ENCODE measurements at regions not wholly inside any gene's neighbourhood (a gene's known extent, or its start where the extent isn't known, plus 50 kb on each side); places are given as distances from the start of the nearest gene placed in this dataset.

DNA sequence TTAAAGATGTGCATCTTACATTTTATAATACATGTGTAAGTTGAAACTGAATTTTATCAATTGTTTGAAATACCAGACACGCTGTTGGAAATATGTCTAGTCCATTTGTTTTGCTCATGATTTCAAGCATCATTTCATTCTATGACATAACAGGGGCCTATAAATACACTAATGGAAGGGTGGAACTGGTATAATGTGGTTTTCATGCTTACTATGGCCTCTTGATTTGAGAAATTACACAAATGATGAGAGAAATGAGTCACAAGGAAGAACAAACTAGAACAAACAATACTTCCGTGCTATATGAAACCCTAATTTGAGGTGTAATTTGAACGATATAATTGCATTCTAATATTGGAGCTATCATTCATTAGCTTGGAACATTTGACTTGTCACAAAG, 663.4 kb downstream of the SLC16A7 start:
- Histone ChIP-seq H3K9me3 (ENCODE audit: control insufficient read depth in 2 of 2, low read length in 2 of 2) (no peaks in the 10 kb centered on the region), H3K27me3 (ENCODE audit: control insufficient read depth in 1 of 2, insufficient read depth in 2 of 2, low read length in 2 of 2) (no peaks in the 10 kb centered on the region), H3K27ac (ENCODE audit: low read length) (no peak overlapping the region), H3K4me1 (ENCODE audit: control insufficient read depth, insufficient read depth, low read length) (no peaks in the 10 kb centered on the region), H3K9ac (ENCODE audit: low read length in 2 of 2) (no peak overlapping the region), H3K4me3 (ENCODE audit: low read length in 2 of 2) (no peak overlapping the region), H3K36me3 (ENCODE audit: control insufficient read depth in 2 of 2, insufficient read depth in 2 of 2, low read length in 2 of 2) (no peaks in the 10 kb centered on the region)

DNA sequence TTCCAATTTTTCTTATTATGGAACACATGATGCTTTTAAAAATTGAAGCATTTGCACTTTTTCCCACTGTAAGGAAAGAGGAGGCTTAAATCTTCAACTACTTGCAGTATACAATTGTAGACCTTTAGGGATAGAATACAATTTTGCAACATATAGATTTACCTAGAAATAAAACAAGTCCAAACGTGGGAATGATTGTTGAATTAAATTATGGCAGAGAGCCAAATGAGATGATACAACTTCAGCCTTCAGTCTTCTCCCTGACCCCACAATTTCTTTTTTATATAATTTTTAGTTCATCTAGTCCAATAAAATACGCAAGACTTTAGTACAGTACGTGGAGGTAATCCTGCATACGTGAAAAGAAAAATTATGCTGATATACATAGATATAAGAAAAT, 666.5 kb downstream of the SLC16A7 start:
- Histone ChIP-seq H3K4me3 (ENCODE audit: low read length in 2 of 2) (no peak overlapping the region), H3K27me3 (ENCODE audit: control insufficient read depth in 1 of 2, insufficient read depth in 2 of 2, low read length in 2 of 2) (no peaks in the 10 kb centered on the region), H3K9me3 (ENCODE audit: control insufficient read depth in 2 of 2, low read length in 2 of 2) (no peaks in the 10 kb centered on the region), H3K27ac (ENCODE audit: low read length) (no peak overlapping the region), H3K4me1 (ENCODE audit: control insufficient read depth, insufficient read depth, low read length) (no peaks in the 10 kb centered on the region), H3K9ac (ENCODE audit: low read length in 2 of 2) (no peak overlapping the region), H3K36me3 (ENCODE audit: control insufficient read depth in 2 of 2, insufficient read depth in 2 of 2, low read length in 2 of 2) (no peaks in the 10 kb centered on the region)

DNA sequence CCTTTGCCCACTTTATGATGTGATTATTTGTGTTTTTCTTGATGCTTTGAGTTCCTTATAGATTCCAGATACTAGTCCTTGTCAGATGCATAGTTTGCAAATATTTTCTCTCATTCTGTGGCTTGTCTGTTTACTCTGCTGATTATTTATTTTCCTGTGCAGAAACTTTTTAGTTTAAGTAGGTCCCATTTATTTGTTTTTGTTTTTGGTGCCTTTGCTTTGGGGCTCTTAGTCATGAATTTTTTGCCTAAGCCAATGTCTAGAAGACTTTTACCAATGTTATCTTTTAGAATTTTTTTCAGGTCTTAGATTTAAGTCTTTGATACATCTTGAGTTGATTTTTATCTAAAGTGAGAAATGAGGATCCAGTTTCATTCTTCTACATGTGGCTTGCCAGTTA, 667.3 kb downstream of the SLC16A7 start:
- H3K36me3 ChIP-seq (ENCODE audit: control insufficient read depth in 2 of 2, insufficient read depth in 2 of 2, low read length in 2 of 2), result no peaks in the 10 kb centered on the region
- H3K27me3 ChIP-seq (ENCODE audit: control insufficient read depth in 1 of 2, insufficient read depth in 2 of 2, low read length in 2 of 2), result no peaks in the 10 kb centered on the region
- H3K9me3 ChIP-seq (ENCODE audit: control insufficient read depth in 2 of 2, low read length in 2 of 2), result no peaks in the 10 kb centered on the region
- H3K4me1 ChIP-seq (ENCODE audit: control insufficient read depth, insufficient read depth, low read length), result no peaks in the 10 kb centered on the region
- H3K4me3 ChIP-seq (ENCODE audit: low read length in 2 of 2), result no peak overlapping the region
- no peak overlapping the region for H3K27ac ChIP-seq (ENCODE audit: low read length)
- no peak overlapping the region for H3K9ac ChIP-seq (ENCODE audit: low read length in 2 of 2)

DNA sequence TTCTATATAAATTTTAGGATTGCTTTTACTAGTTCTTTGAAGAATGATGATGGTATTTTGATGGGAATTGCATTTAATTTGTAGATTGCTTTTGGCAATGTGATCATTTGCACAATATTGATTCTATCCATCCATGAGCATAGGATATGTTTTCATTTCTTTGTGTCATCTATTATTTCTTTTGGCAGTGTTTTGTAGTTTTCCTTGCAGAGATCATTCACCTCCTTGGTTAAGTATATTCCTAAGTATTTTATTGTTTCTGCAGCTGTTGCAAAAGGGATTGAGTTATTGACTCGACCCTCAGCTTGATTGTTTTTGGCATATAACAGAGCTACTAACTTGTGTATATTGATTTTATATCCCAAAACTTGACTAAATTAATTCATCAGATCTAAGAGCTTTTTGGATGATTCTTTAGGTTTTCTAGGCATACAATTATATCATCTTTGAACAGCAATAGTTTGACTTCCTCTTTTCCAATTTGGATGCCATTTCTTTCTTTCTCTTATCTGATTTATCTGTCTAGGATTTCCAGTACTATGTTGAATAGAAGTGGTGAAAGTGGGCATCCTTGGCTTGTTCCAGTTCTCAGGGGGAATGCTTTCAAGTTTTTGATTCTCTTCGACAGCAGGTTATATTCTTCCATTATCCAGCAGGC, 668.1 kb downstream of the SLC16A7 start:
- Histone ChIP-seq H3K36me3 (ENCODE audit: control insufficient read depth in 2 of 2, insufficient read depth in 2 of 2, low read length in 2 of 2) (no peaks in the 10 kb centered on the region), H3K9ac (ENCODE audit: low read length in 2 of 2) (no peak overlapping the region), H3K27me3 (ENCODE audit: control insufficient read depth in 1 of 2, insufficient read depth in 2 of 2, low read length in 2 of 2) (no peaks in the 10 kb centered on the region), H3K9me3 (ENCODE audit: control insufficient read depth in 2 of 2, low read length in 2 of 2) (no peaks in the 10 kb centered on the region), H3K4me1 (ENCODE audit: control insufficient read depth, insufficient read depth, low read length) (no peaks in the 10 kb centered on the region), H3K4me3 (ENCODE audit: low read length in 2 of 2) (no peak overlapping the region), H3K27ac (ENCODE audit: low read length) (no peak overlapping the region)

- Histone ChIP-seq H3K9me3 (ENCODE audit: control insufficient read depth in 2 of 2, low read length in 2 of 2) (no peaks in the 10 kb centered on the region), H3K4me3 (ENCODE audit: low read length in 2 of 2) (no peak overlapping the region), H3K27ac (ENCODE audit: low read length) (no peak overlapping the region), H3K4me1 (ENCODE audit: control insufficient read depth, insufficient read depth, low read length) (no peaks in the 10 kb centered on the region), H3K27me3 (ENCODE audit: control insufficient read depth in 1 of 2, insufficient read depth in 2 of 2, low read length in 2 of 2) (no peaks in the 10 kb centered on the region), H3K9ac (ENCODE audit: low read length in 2 of 2) (no peak overlapping the region), H3K36me3 (ENCODE audit: control insufficient read depth in 2 of 2, insufficient read depth in 2 of 2, low read length in 2 of 2) (no peaks in the 10 kb centered on the region)
Measured at GRCh38 chr12:60265741-60266140, 669.9 kb downstream of the SLC16A7 start.

DNA sequence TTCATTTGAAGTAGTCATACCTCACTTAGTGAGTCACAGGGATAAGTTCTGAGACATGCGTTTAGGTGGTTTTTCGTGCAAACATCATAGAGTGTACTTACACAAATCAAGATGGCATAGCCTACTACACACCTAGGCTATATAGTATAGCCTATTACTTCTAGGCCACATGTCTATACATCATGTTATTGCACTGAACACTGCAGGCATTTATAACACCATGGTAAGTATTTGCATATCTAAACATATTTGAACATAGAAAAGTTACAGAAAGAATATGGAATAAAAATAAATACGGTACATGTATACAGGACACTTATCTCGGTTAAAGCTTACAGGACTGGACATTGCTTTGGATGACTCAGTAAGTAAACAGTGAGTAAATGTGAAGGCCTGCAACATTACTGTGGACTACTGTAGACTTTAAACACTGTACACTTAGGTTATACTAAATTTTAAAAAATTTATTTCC, 670.6 kb downstream of the SLC16A7 start:
- no peaks in the 10 kb centered on the region for H3K27me3 ChIP-seq (ENCODE audit: control insufficient read depth in 1 of 2, insufficient read depth in 2 of 2, low read length in 2 of 2)
- H3K4me1 ChIP-seq (ENCODE audit: control insufficient read depth, insufficient read depth, low read length), result no peaks in the 10 kb centered on the region
- H3K9me3 ChIP-seq (ENCODE audit: control insufficient read depth in 2 of 2, low read length in 2 of 2), result no peaks in the 10 kb centered on the region
- H3K36me3 ChIP-seq (ENCODE audit: control insufficient read depth in 2 of 2, insufficient read depth in 2 of 2, low read length in 2 of 2), result no peaks in the 10 kb centered on the region
- H3K9ac ChIP-seq (ENCODE audit: low read length in 2 of 2), result no peak overlapping the region
- no peak overlapping the region for H3K27ac ChIP-seq (ENCODE audit: low read length)
- H3K4me3 ChIP-seq (ENCODE audit: low read length in 2 of 2), result no peak overlapping the region

GRCh38 chr12:60269611-60270269, 673.9 kb downstream of the SLC16A7 start:
- H3K27ac ChIP-seq (ENCODE audit: low read length), result no peak overlapping the region
- H3K36me3 ChIP-seq (ENCODE audit: control insufficient read depth in 2 of 2, insufficient read depth in 2 of 2, low read length in 2 of 2), result no peaks in the 10 kb centered on the region
- no peaks in the 10 kb centered on the region for H3K4me1 ChIP-seq (ENCODE audit: control insufficient read depth, insufficient read depth, low read length)
- H3K9me3 ChIP-seq (ENCODE audit: control insufficient read depth in 2 of 2, low read length in 2 of 2), result no peaks in the 10 kb centered on the region
- H3K4me3 ChIP-seq (ENCODE audit: low read length in 2 of 2), result no peak overlapping the region
- no peak overlapping the region for H3K9ac ChIP-seq (ENCODE audit: low read length in 2 of 2)
- H3K27me3 ChIP-seq (ENCODE audit: control insufficient read depth in 1 of 2, insufficient read depth in 2 of 2, low read length in 2 of 2), result no peaks in the 10 kb centered on the region

DNA sequence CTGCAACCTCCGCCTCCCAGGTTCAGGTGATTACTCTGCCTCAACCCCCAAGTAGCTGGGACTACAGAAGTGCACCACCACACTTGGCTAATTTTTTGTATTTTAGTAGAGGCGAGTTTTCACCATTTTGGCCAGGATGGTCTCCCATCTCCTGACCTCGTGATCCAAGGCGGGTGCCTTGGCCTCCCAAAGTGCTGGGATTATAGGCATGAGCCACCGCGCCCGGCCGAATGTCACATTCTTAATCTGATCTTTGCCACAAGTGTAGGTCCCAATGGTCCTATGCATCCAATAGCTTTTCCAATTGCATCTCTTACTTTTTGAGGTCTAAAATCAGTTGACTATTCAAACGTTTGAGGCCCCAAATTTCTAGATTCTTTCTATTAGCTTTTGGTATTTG, 676.0 kb downstream of the SLC16A7 start:
- Histone ChIP-seq H3K9me3 (ENCODE audit: control insufficient read depth in 2 of 2, low read length in 2 of 2) (no peaks in the 10 kb centered on the region), H3K4me1 (ENCODE audit: control insufficient read depth, insufficient read depth, low read length) (no peaks in the 10 kb centered on the region), H3K27ac (ENCODE audit: low read length) (no peak overlapping the region), H3K27me3 (ENCODE audit: control insufficient read depth in 1 of 2, insufficient read depth in 2 of 2, low read length in 2 of 2) (no peaks in the 10 kb centered on the region), H3K9ac (ENCODE audit: low read length in 2 of 2) (no peak overlapping the region), H3K4me3 (ENCODE audit: low read length in 2 of 2) (no peak overlapping the region), H3K36me3 (ENCODE audit: control insufficient read depth in 2 of 2, insufficient read depth in 2 of 2, low read length in 2 of 2) (no peaks in the 10 kb centered on the region)

- H3K9me3 ChIP-seq (ENCODE audit: control insufficient read depth in 2 of 2, low read length in 2 of 2), result no peaks in the 10 kb centered on the region
- H3K27me3 ChIP-seq (ENCODE audit: control insufficient read depth in 1 of 2, insufficient read depth in 2 of 2, low read length in 2 of 2), result no peaks in the 10 kb centered on the region
- no peaks in the 10 kb centered on the region for H3K36me3 ChIP-seq (ENCODE audit: control insufficient read depth in 2 of 2, insufficient read depth in 2 of 2, low read length in 2 of 2)
- H3K4me3 ChIP-seq (ENCODE audit: low read length in 2 of 2), result no peak overlapping the region
- no peak overlapping the region for H3K9ac ChIP-seq (ENCODE audit: low read length in 2 of 2)
- H3K27ac ChIP-seq (ENCODE audit: low read length), result no peak overlapping the region
- H3K4me1 ChIP-seq (ENCODE audit: control insufficient read depth, insufficient read depth, low read length), result no peaks in the 10 kb centered on the region
Measured at GRCh38 chr12:60278209-60278608, 682.4 kb downstream of the SLC16A7 start.

GRCh38 chr12:60279221-60279620, 683.4 kb downstream of the SLC16A7 start:
- H3K9me3 ChIP-seq (ENCODE audit: control insufficient read depth in 2 of 2, low read length in 2 of 2), result no peaks in the 10 kb centered on the region
- no peak overlapping the region for H3K9ac ChIP-seq (ENCODE audit: low read length in 2 of 2)
- no peaks in the 10 kb centered on the region for H3K27me3 ChIP-seq (ENCODE audit: control insufficient read depth in 1 of 2, insufficient read depth in 2 of 2, low read length in 2 of 2)
- no peak overlapping the region for H3K4me3 ChIP-seq (ENCODE audit: low read length in 2 of 2)
- H3K27ac ChIP-seq (ENCODE audit: low read length), result no peak overlapping the region
- H3K36me3 ChIP-seq (ENCODE audit: control insufficient read depth in 2 of 2, insufficient read depth in 2 of 2, low read length in 2 of 2), result no peaks in the 10 kb centered on the region
- no peaks in the 10 kb centered on the region for H3K4me1 ChIP-seq (ENCODE audit: control insufficient read depth, insufficient read depth, low read length)

GRCh38 chr12:60281522-60281921, 685.7 kb downstream of the SLC16A7 start:
- no peaks in the 10 kb centered on the region for H3K36me3 ChIP-seq (ENCODE audit: control insufficient read depth in 2 of 2, insufficient read depth in 2 of 2, low read length in 2 of 2)
- H3K27me3 ChIP-seq (ENCODE audit: control insufficient read depth in 1 of 2, insufficient read depth in 2 of 2, low read length in 2 of 2), result no peaks in the 10 kb centered on the region
- H3K9me3 ChIP-seq (ENCODE audit: control insufficient read depth in 2 of 2, low read length in 2 of 2), result no peaks in the 10 kb centered on the region
- no peak overlapping the region for H3K9ac ChIP-seq (ENCODE audit: low read length in 2 of 2)
- H3K4me1 ChIP-seq (ENCODE audit: control insufficient read depth, insufficient read depth, low read length), result no peaks in the 10 kb centered on the region
- H3K27ac ChIP-seq (ENCODE audit: low read length), result no peak overlapping the region
- H3K4me3 ChIP-seq (ENCODE audit: low read length in 2 of 2), result no peak overlapping the region

Measured in stomach smooth muscle (tissue), 2 donors.